HG02852 (cell line): ENCODE measurements at regions not wholly inside any gene's neighbourhood (a gene's known extent, or its start where the extent isn't known, plus 50 kb on each side); places are given as distances from the start of the nearest gene placed in this dataset.
"Not testable (repeated sequence)": the region's sequence is repeated elsewhere in the genome, so short reads cannot be mapped to it uniquely, and the experiment has no call there.

Source experiments
- ATAC-seq: cut with Tn5 transposase; IDR thresholded peaks from one replicate; pipeline ENCODE4 v1.9.1; 2021; ENCODE audit warnings: mild to moderate bottlenecking, moderate library complexity; ENCODE audit not compliant: unreplicated experiment

DNA sequence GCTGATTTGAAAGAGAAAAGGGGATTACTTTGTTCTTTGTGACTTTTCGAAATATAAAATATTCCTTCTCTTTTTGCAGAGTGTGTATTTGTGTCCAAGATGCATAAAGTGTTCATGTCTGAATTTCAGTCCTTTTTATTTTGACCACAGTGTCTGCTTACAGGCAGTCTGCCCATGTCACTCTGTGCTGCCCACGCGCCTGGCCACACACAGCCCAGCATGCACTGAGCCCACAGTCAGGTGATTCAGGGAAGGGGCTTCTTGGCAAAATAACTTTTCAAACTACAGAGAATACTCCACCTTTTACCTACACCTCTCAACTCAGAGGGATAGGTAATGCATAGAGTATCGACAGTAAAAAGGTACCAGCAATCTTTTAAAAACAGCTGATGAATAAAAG is 142.5 kb upstream of the TRPC4 start:
- no peak for ATAC-seq

GRCh38 chr13:38008636-38009035 is 139.1 kb upstream of the TRPC4 start:
- no peak for ATAC-seq

DNA sequence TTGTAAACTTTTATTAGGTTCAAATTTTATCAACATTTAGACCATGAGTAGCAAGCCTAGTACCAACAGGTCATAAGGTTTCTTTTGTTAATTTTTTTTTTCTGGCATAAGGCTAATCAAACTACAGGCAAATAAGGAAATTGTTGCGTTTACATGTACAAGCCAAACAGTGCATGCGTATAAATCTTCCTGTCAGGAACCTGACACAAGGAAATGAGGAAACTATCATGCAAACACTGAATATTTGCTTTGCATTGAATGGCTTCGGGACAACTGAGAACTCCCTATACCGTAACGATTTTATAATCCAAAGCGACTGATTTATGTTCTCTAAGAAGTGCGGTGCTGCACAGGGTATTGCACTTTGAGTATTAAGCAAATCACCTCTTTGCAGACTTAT is 133.0 kb upstream of the TRPC4 start:
- ATAC-seq: no peak

- ATAC-seq: no peak
Observed at GRCh38 chr13:37997641-37998040, 128.1 kb upstream of the TRPC4 start.

DNA sequence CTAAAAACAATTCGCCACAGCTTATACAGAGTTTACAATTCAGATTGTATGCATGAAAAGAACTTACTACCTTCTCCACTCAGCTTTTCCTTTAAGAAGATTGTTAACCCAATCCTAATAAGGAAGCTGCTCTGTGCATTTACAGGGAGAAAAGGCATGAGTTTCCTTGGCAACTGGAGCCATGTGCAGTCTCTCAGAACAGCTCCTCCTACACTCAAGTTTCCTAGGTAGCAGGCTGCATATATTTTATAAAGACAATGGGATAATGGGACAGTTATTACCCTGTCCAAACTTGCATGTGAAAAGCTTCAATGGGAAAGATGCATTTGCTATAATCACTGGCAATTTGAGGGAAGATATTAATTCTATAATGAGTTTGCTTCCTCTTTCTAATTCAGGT is 125.5 kb upstream of the TRPC4 start:
- ATAC-seq: no peak

- ATAC-seq: no peak
Observed at GRCh38 chr13:37986811-37987210, 117.2 kb upstream of the TRPC4 start.

DNA sequence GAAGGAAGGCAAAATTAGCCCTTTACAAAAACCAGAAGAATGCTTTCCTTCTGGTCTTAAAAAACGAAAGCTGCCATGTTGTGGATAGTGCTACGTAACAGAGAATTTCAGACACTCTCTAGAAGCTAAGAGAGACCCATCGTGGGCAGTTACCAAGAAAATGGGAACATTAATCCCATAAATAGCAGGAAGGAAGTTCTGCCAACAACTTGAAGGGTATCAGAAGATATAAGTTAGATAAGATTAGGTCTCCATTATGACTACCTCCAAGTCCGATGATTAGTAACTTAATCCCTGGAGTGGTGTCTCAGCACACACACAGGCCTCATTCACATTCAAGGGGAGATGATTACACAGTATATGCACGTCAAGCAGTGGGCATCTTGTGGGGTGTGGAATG is 115.7 kb upstream of the TRPC4 start:
- no peak for ATAC-seq

GRCh38 chr13:37984357-37984756 is 114.8 kb upstream of the TRPC4 start:
- no peak for ATAC-seq

GRCh38 chr13:37981932-37982331 is 112.4 kb upstream of the TRPC4 start:
- ATAC-seq: no peak

DNA sequence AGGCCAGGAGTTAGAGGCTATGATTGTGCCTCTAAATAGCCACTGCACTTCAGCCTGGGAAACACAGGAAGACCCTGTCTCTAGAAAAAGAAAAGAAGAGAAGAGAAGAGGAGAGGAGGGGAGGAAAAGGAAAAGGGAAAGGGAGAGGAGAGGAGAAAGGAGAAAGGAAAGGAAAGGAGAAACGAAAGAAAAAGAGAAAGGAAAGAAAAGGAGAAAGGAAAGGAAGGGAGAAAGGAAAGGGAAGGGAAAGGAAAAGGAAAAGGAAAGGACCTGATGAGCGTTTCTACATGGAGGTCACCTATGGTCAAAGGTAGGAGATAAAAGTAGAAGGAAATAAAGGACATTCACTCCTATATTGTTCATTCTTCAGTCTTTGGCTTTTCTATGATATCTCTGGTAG is 109.1 kb upstream of the TRPC4 start:
- no peak for ATAC-seq

- ATAC-seq: no peak
Observed at GRCh38 chr13:37968555-37968954, 99.0 kb upstream of the TRPC4 start.

DNA sequence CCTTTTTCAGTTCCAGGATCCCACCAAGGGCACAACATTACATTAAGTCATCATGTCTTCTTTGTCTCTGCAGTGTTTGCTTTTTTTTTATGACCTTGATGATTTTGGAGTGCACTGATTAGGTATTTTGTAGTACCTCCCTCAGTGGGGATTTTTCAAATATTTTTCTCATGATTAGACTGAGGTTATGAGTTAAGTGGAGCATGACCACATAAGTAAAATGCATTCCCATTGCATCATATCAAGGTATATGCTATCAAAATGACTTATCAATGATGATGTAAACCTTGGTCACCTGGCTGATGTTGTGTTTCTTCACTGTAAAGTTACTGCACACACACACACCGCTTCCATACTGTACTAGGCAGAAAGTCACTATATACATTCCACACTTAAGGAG is 96.7 kb upstream of the TRPC4 start:
- ATAC-seq: no peak

DNA sequence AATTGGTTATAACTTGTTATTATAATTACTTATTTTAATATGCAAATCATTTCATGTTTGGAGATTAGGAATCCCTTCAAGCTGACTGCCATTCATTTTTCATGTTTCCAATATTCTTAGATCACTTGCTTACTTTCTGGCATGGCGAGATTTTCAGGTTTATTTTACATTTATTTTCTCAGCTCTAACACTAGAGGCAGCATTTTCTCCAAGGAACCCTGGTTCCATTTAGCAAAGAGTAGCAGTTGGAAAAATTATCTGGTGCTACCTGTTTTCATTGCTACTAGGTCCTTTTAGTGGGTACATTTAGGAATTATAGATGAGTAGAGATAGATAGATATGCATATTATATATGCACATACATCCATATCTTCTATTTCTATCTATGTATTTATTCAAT is 90.9 kb upstream of the TRPC4 start:
- no peak for ATAC-seq

GRCh38 chr13:37959284-37959683 is 89.7 kb upstream of the TRPC4 start:
- no peak for ATAC-seq

GRCh38 chr13:37956536-37956935 is 87.0 kb upstream of the TRPC4 start:
- no peak for ATAC-seq

- ATAC-seq: not testable (repeated sequence)
Observed at GRCh38 chr13:37954597-37954996, 85.0 kb upstream of the TRPC4 start.

- no peak for ATAC-seq
Observed at GRCh38 chr13:37954191-37954590, 84.6 kb upstream of the TRPC4 start.

GRCh38 chr13:37953696-37954095 is 84.1 kb upstream of the TRPC4 start:
- no peak for ATAC-seq

- no peak for ATAC-seq
Observed at GRCh38 chr13:37950016-37950415, 80.4 kb upstream of the TRPC4 start.

- ATAC-seq: no peak
Observed at GRCh38 chr13:37947419-37948140, 78.0 kb upstream of the TRPC4 start.

GRCh38 chr13:37945651-37946575 is 76.3 kb upstream of the TRPC4 start:
- ATAC-seq: no peak

DNA sequence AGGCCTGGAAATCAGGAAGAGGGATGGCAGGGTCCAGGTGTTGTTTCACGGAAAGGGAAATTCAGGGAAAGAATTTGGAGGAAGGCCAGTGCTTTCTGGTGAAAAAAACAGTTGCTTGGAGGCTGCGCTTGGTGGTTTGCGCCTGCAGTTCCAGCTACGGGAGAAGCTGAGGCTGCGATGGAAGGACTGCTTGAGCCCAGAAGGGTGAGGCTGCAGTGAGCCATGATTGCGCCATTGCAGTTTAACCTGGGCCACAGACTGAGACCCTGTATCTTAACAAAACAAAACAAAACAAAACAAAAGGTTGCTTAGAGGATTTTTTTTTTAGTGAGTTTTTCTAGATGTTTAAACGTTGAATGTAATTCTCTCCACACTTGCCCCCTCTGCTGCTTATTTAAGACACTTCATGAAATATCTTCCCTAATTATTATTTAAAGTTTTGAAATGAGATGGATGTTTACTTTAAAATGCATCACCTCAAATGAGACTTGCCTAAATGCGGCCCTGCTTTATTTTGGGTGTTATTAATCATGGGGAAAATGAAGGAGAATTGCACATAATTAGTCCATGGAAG is 75.4 kb upstream of the TRPC4 start:
- no peak for ATAC-seq
